ENCODE measurements at regions not wholly inside any gene's neighbourhood (a gene's known extent, or its start where the extent isn't known, plus 50 kb on each side); places are given as distances from the start of the nearest gene placed in this dataset.

DNA sequence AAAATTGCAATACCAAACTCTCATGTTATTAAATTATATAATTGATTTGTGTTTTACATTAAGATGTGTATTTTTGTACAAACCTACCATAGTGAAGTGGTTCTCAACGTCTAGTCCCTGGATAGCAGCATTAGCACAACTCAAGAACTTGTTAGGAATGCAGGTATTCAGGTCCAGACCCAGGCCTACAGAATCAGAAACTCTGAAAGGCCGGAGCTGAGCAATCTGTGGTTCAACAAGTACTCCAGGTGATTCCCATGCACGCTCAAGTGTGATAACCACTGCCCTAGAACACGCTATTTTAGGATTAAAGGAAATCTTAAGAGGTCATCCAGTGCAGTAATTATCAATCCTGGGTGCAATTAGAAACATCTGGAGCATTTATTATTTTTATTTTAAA lies 456.3 kb downstream of the IRS2 start:
- dilution Hi-C loops (cut with HindIII; ENCODE audit: low sequenced_read_pairs, unreplicated experiment): no loop called here

More for the DNA sequence above, 456.3 kb downstream of the IRS2 start:
- no peak overlapping the region for H3K56ac ChIP-seq (ENCODE audit: extremely low read depth, insufficient read depth, low read length)
- no peak overlapping the region for H3K4me3 ChIP-seq (ENCODE audit: insufficient read depth, low read depth, low read length)
- no peak overlapping the region for H2AFZ ChIP-seq (replicated peaks; ENCODE audit: low read length, poor library complexity)
- no peak for ATAC-seq (ENCODE audit: low read depth)
- peaks cover 6% of the 10 kb centered on the region; the same call in 1 of the 2 replicates for H3K9me1 ChIP-seq (ENCODE audit: insufficient read depth, low read length)
- H3K4me2 ChIP-seq (ENCODE audit: low read depth, low read length): no peak overlapping the region
- in situ Hi-C loops (cut with MboI; ENCODE audit: low sequenced_read_pairs) (no loop called here), intact Hi-C loops (cut with micrococcal nuclease) (no loop called here)
- no peak overlapping the region for H2BK5ac ChIP-seq (ENCODE audit: low read depth, low read length, poor library complexity, severe bottlenecking)
- H2BK120ac ChIP-seq (ENCODE audit: low read depth, low read length): no peak overlapping the region
- TF ChIP-seq SMC3 (IDR thresholded peaks at IDR 0.05; ENCODE audit: low read depth, low read length): no peak
- no peak for TF ChIP-seq CHD1 (IDR thresholded peaks at IDR 0.05; ENCODE audit: low read depth, low read length)
- TF ChIP-seq FOS (IDR thresholded peaks at IDR 0.05; ENCODE audit: low read depth, low read length): no peak
- TF ChIP-seq, protein P1, sequence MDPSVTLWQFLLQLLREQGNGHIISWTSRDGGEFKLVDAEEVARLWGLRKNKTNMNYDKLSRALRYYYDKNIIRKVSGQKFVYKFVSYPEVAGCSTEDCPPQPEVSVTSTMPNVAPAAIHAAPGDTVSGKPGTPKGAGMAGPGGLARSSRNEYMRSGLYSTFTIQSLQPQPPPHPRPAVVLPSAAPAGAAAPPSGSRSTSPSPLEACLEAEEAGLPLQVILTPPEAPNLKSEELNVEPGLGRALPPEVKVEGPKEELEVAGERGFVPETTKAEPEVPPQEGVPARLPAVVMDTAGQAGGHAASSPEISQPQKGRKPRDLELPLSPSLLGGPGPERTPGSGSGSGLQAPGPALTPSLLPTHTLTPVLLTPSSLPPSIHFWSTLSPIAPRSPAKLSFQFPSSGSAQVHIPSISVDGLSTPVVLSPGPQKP (IDR thresholded peaks at IDR 0.05; ENCODE audit: borderline replicate concordance, low read depth, low read length): no peak
- TF ChIP-seq POLR2A (IDR thresholded peaks at IDR 0.05; ENCODE audit: low read depth, low read length): no peak
- no peak for TF ChIP-seq RAD21 (IDR thresholded peaks at IDR 0.05; ENCODE audit: low read length)
- no peak for TF ChIP-seq RCOR1 (IDR thresholded peaks at IDR 0.05; ENCODE audit: insufficient replicate concordance, low read length)
- no peak for TF ChIP-seq RFX5 (IDR thresholded peaks at IDR 0.05; ENCODE audit: low read depth, low read length)
- TF ChIP-seq, protein P2, sequence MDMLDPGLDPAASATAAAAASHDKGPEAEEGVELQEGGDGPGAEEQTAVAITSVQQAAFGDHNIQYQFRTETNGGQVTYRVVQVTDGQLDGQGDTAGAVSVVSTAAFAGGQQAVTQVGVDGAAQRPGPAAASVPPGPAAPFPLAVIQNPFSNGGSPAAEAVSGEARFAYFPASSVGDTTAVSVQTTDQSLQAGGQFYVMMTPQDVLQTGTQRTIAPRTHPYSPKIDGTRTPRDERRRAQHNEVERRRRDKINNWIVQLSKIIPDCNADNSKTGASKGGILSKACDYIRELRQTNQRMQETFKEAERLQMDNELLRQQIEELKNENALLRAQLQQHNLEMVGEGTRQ (IDR thresholded peaks at IDR 0.05; ENCODE audit: low read depth, low read length): no peak
- TF ChIP-seq CEBPB (IDR thresholded peaks at IDR 0.05; ENCODE audit: low read depth, low read length): no peak
- TF ChIP-seq NFE2L2 (IDR thresholded peaks at IDR 0.05; ENCODE audit: low read depth, low read length): no peak
- TF ChIP-seq MAFK (IDR thresholded peaks at IDR 0.05; ENCODE audit: low read depth, low read length): no peak
- TF ChIP-seq BHLHE40 (IDR thresholded peaks at IDR 0.05; ENCODE audit: low read depth, low read length): no peak
- TF ChIP-seq MXI1 (IDR thresholded peaks at IDR 0.05; ENCODE audit: borderline replicate concordance, low read depth, low read length): no peak
- TF ChIP-seq, protein P3, sequence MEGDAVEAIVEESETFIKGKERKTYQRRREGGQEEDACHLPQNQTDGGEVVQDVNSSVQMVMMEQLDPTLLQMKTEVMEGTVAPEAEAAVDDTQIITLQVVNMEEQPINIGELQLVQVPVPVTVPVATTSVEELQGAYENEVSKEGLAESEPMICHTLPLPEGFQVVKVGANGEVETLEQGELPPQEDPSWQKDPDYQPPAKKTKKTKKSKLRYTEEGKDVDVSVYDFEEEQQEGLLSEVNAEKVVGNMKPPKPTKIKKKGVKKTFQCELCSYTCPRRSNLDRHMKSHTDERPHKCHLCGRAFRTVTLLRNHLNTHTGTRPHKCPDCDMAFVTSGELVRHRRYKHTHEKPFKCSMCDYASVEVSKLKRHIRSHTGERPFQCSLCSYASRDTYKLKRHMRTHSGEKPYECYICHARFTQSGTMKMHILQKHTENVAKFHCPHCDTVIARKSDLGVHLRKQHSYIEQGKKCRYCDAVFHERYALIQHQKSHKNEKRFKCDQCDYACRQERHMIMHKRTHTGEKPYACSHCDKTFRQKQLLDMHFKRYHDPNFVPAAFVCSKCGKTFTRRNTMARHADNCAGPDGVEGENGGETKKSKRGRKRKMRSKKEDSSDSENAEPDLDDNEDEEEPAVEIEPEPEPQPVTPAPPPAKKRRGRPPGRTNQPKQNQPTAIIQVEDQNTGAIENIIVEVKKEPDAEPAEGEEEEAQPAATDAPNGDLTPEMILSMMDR (conservative IDR thresholded peaks at IDR 0.05; ENCODE audit: low read depth, low read length): no peak
- TF ChIP-seq MAZ (IDR thresholded peaks at IDR 0.05; ENCODE audit: borderline replicate concordance, low read depth, low read length): no peak
- H4K5ac ChIP-seq (ENCODE audit: low read depth, low read length): no peak overlapping the region
- POLR2A ChIA-PET (ENCODE audit: unreplicated experiment): no interaction called here
- H4K20me1 ChIP-seq (ENCODE audit: insufficient read depth, low read length): no peaks in the 10 kb centered on the region
- no peak overlapping the region for H2AK9ac ChIP-seq (replicated peaks; ENCODE audit: low read depth, low read length, poor library complexity)
- no peaks in the 10 kb centered on the region for H3K27me3 ChIP-seq (ENCODE audit: control insufficient read depth, insufficient read depth, low read length)
- no peak overlapping the region for H2BK15ac ChIP-seq (ENCODE audit: low read depth, low read length)
- no peaks in the 10 kb centered on the region for H3K36me3 ChIP-seq (ENCODE audit: control insufficient read depth, insufficient read depth, low read length)
- H4K8ac ChIP-seq (ENCODE audit: low read depth in 2 of 2, low read length in 2 of 2): no peak overlapping the region
- no peak overlapping the region for H3K9ac ChIP-seq (ENCODE audit: low read depth, low read length)
- BruUV-seq (replicated peaks): no TSS peak
- no peak overlapping the region; the same call in 1 of the 2 replicates for H2AK5ac ChIP-seq (ENCODE audit: low read depth, low read length)
- no peaks in the 10 kb centered on the region for H3K9me3 ChIP-seq (ENCODE audit: control insufficient read depth, insufficient read depth, low read length)
- H3K27ac ChIP-seq (ENCODE audit: insufficient read depth, low read length): no peak overlapping the region
- no peak overlapping the region; the same call in 1 of the 2 replicates for H3K18ac ChIP-seq (ENCODE audit: low read depth, low read length)
- no peaks in the 10 kb centered on the region for H3K79me1 ChIP-seq (ENCODE audit: low read depth in 1 of 2, low read length in 2 of 2)
- DNase-seq: no peak
- no peak overlapping the region for H3K4ac ChIP-seq (ENCODE audit: low read depth, low read length)
- no peak overlapping the region for H3K14ac ChIP-seq (replicated peaks; ENCODE audit: low read depth, low read length)
- H2BK20ac ChIP-seq (ENCODE audit: low read depth, low read length): peak overlapping the region; percentile 4; the same call in 1 of the 2 replicates
- CTCF ChIA-PET: no interaction called here
- no peak overlapping the region for H3K23ac ChIP-seq (ENCODE audit: low read depth, low read length)
- H3K4me1 ChIP-seq (ENCODE audit: control insufficient read depth, insufficient read depth, low read length): peaks cover 14% of the 10 kb centered on the region
- 0 out of 2 replicates have a peak overlapping the region, but pooled peaks have one; percentile 21 for H4K91ac ChIP-seq (ENCODE audit: insufficient read depth, low read depth, low read length)
- WGBS, 2 experiments (ENCODE audit: extremely low coverage in 2 of 2, insufficient read length in 1 of 2): no CpG with 5 or more reads among the region's 4 CpGs

Measured in IMR-90 (cell line).